22Rv1 (cell line): ENCODE measurements at regions not wholly inside any gene's neighbourhood (a gene's known extent, or its start where the extent isn't known, plus 50 kb on each side); places are given as distances from the start of the nearest gene placed in this dataset.

Experiments
- H3K27ac ChIP-seq: fragments of 450-650 bp; 2 replicates; pipeline ENCODE4 v1.5.1; 2017
- ZFX ChIP-seq: fragments of 450-650 bp; IDR thresholded peaks from 2 replicates; pipeline ENCODE4 v1.6.1; 2017; ENCODE audit warnings: antibody characterized with exemption, borderline replicate concordance
- TF ChIP-seq, protein P1 (sequence below): fragments of 450-650 bp; IDR thresholded peaks from 2 replicates; pipeline ENCODE4 v1.5.1; 2017; ENCODE audit warnings: mild to moderate bottlenecking

GRCh38 chr1:78250201-78250600, 204.4 kb downstream of the GIPC2 start:
- H3K27ac ChIP-seq: no peak overlapping the region
- TF ChIP-seq ZFX: no peak
- TF ChIP-seq, protein P1, sequence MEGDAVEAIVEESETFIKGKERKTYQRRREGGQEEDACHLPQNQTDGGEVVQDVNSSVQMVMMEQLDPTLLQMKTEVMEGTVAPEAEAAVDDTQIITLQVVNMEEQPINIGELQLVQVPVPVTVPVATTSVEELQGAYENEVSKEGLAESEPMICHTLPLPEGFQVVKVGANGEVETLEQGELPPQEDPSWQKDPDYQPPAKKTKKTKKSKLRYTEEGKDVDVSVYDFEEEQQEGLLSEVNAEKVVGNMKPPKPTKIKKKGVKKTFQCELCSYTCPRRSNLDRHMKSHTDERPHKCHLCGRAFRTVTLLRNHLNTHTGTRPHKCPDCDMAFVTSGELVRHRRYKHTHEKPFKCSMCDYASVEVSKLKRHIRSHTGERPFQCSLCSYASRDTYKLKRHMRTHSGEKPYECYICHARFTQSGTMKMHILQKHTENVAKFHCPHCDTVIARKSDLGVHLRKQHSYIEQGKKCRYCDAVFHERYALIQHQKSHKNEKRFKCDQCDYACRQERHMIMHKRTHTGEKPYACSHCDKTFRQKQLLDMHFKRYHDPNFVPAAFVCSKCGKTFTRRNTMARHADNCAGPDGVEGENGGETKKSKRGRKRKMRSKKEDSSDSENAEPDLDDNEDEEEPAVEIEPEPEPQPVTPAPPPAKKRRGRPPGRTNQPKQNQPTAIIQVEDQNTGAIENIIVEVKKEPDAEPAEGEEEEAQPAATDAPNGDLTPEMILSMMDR: no peak

- TF ChIP-seq, protein P1: no peak
- H3K27ac ChIP-seq: no peak overlapping the region
These were observed 208.8 kb downstream of the GIPC2 start for GRCh38 chr1:78254517-78254916.

DNA sequence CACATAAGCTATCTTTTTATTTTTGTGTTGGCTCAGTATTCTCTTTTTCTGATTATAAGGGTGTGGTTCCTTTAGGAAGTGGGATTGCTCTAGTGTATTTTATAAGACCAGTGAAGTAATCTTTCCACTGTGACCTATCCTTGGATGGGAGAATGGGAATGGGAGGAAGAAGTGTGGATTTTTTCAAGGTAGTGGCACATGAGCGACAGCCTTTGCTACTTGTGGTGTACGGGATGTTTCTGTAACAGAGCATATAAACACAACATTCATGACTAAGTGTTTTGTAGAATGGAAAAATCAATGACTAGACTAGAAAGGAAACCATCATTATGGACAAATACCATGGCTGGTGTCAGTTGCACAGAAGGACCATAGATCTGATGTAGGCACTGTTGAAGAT, 209.6 kb downstream of the GIPC2 start:
- H3K27ac ChIP-seq: no peak overlapping the region

DNA sequence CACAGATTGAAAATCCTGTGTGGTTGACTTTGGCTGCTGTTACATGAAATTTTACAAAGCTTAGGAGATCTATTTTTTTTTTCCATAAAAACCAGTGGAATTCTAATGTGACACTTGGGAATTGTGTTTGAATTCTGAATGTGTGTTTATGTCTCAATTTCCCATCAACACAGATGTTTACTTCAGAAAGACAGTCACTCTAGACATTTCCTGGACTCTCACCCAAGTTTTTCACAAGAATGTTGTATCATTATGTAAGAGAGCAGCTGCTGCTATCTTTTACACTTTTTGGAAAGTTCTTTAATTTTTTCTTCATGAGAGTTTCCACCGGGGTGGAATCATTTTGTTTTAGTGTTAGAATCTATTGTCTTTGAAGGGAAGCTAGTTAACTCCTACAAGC, 210.1 kb downstream of the GIPC2 start:
- TF ChIP-seq, protein P1: no peak
- TF ChIP-seq ZFX: no peak
- no peak overlapping the region for H3K27ac ChIP-seq

More for the DNA sequence above, 209.6 kb downstream of the GIPC2 start:
- TF ChIP-seq, protein P1: no peak
- TF ChIP-seq ZFX: no peak

DNA sequence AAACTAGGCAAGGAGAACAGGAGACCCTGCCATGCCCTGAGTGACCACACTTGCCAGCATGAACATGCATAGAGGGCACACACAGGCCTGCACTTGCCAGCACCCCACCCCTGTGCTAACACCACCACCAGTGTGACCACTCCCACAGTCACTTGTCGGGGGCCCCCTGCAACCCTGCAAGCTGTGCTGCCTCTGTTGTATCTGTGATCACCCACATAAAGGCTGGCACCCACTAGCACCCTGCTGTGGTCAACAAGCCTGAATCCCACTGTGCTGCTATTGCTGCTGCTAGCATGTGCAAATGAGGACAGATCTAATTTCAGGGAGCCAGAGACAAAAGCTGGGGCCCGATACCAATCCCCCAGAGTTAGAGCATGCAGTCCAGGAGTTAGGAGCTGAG, 217.7 kb downstream of the GIPC2 start:
- no peak overlapping the region for H3K27ac ChIP-seq
- no peak for TF ChIP-seq ZFX
- TF ChIP-seq, protein P1: no peak

DNA sequence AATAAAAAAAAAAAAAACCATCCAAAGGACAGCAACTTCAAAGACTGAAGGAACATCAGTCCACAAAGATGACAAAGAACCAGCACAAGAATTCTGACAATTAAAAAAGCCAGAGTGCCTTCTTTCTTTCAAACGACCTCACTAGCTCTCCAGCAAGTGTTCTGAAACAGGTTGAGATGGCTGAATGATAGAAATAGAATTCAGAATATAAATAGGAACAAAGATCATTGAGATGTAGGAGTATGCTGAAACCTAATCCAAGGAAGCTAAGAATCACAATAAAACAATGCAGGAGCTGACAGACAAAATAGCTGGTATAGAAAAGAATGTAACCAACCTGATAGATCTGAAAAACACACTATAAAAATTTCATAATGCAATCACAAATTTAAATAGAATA, 218.2 kb downstream of the GIPC2 start:
- TF ChIP-seq, protein P1: no peak
- no peak for TF ChIP-seq ZFX
- no peak overlapping the region for H3K27ac ChIP-seq

GRCh38 chr1:78267513-78268218, 221.9 kb downstream of the GIPC2 start:
- TF ChIP-seq ZFX: no peak
- TF ChIP-seq, protein P1: no peak
- no peak overlapping the region for H3K27ac ChIP-seq
